AG10803 (cell line): ENCODE measurements at regions not wholly inside any gene's neighbourhood (a gene's known extent, or its start where the extent isn't known, plus 50 kb on each side); places are given as distances from the start of the nearest gene placed in this dataset.
A peak's percentile ranks its signal among the peaks of the same experiment; 100 is the strongest.

Source experiments
- DNase-seq: peaks from one replicate; pipeline ENCODE4 v3.0.0; 2010; ENCODE audit warnings: low read depth
- H3K4me3 ChIP-seq: 2 replicates; pipeline ENCODE4 v1.5.1; 2011; ENCODE audit warnings: mild to moderate bottlenecking, low read length, control low read depth
- CTCF ChIP-seq: conservative IDR thresholded peaks from 2 replicates; pipeline ENCODE4 v1.5.1; 2011; ENCODE audit warnings: mild to moderate bottlenecking, low read length, control low read depth, inconsistent platforms

GRCh38 chrX:139077281-139078250 lies 366.0 kb upstream of the FGF13 start:
- peak; percentile 79 for DNase-seq
- TF ChIP-seq CTCF = no peak

GRCh38 chrX:139063364-139063763 lies 351.8 kb upstream of the FGF13 start:
- TF ChIP-seq CTCF = no peak
- DNase-seq = no peak

More at GRCh38 chrX:139077281-139078250, 366.0 kb upstream of the FGF13 start:
- H3K4me3 ChIP-seq = no peak overlapping the region

GRCh38 chrX:139058831-139059495 lies 347.4 kb upstream of the FGF13 start:
- no peak overlapping the region for H3K4me3 ChIP-seq
- TF ChIP-seq CTCF = no peak
- no peak for DNase-seq

More at GRCh38 chrX:139063364-139063763, 351.8 kb upstream of the FGF13 start:
- no peak overlapping the region for H3K4me3 ChIP-seq

GRCh38 chrX:139052461-139052860 lies 340.9 kb upstream of the FGF13 start:
- no peak overlapping the region for H3K4me3 ChIP-seq
- DNase-seq = no peak
- no peak for TF ChIP-seq CTCF

GRCh38 chrX:139049465-139049864 lies 337.9 kb upstream of the FGF13 start:
- no peak for TF ChIP-seq CTCF
- H3K4me3 ChIP-seq = no peak overlapping the region
- peak; percentile 47 for DNase-seq

- no peak for TF ChIP-seq CTCF
- DNase-seq = no peak
- no peak overlapping the region for H3K4me3 ChIP-seq
Observed at GRCh38 chrX:139044680-139045079, 333.2 kb upstream of the FGF13 start.
